ENCODE measurements at regions not wholly inside any gene's neighbourhood (a gene's known extent, or its start where the extent isn't known, plus 50 kb on each side); places are given as distances from the start of the nearest gene placed in this dataset.

GRCh38 chr3:194022052-194022451 lies 113.9 kb upstream of the HES1 start:
- peaks cover 48% of the 10 kb centered on the region for H3K4me1 ChIP-seq (ENCODE audit: insufficient read depth, low read length, poor library complexity, severe bottlenecking)
- no peak overlapping the region for H2AFZ ChIP-seq (ENCODE audit: low read length)
- H3F3A ChIP-seq (ENCODE audit: low read depth) = no peaks in the 10 kb centered on the region
- H3K36me3 ChIP-seq (ENCODE audit: insufficient read depth, low read length) = no peaks in the 10 kb centered on the region
- no peaks in the 10 kb centered on the region for H4K20me1 ChIP-seq (ENCODE audit: insufficient read depth, low read length, poor library complexity, severe bottlenecking)
- no peaks in the 10 kb centered on the region for H3K27me3 ChIP-seq (ENCODE audit: insufficient read depth, low read length, poor library complexity, severe bottlenecking)
- H3K4me2 ChIP-seq (ENCODE audit: low read depth, low read length, poor library complexity, severe bottlenecking) = no peak overlapping the region
- TF ChIP-seq CTCF (conservative IDR thresholded peaks at IDR 0.05; ENCODE audit: low read length) (no peak), EZH2phosphoT487 (IDR thresholded peaks at IDR 0.05; ENCODE audit: borderline replicate concordance) (no peak)
- no peak overlapping the region for H3K9ac ChIP-seq (ENCODE audit: low read depth, low read length, poor library complexity, severe bottlenecking)
- no peaks in the 10 kb centered on the region for H3K9me3 ChIP-seq (ENCODE audit: insufficient read depth, low read depth, low read length)
- no peaks in the 10 kb centered on the region for H3K79me2 ChIP-seq (ENCODE audit: insufficient read depth, low read length)
- no peaks in the 10 kb centered on the region for H3K9me2 ChIP-seq (replicated peaks; ENCODE audit: low read depth, low read length)
- H3K4me3 ChIP-seq (ENCODE audit: low read length, poor library complexity, severe bottlenecking) = no peak overlapping the region

- no peaks in the 10 kb centered on the region for H3K79me2 ChIP-seq (ENCODE audit: insufficient read depth, low read length)
Measured at GRCh38 chr3:194022816-194023215, 113.1 kb upstream of the HES1 start.

GRCh38 chr3:194023501-194024280 lies 112.3 kb upstream of the HES1 start:
- H3K4me2 ChIP-seq (ENCODE audit: low read depth, low read length, poor library complexity, severe bottlenecking) = peak overlapping the region; percentile 42
- peak overlapping the region; percentile 15 for H3K9ac ChIP-seq (ENCODE audit: low read depth, low read length, poor library complexity, severe bottlenecking)
- no peaks in the 10 kb centered on the region for H3F3A ChIP-seq (ENCODE audit: low read depth)
- no peak overlapping the region for H3K4me3 ChIP-seq (ENCODE audit: low read length, poor library complexity, severe bottlenecking)
- H3K27me3 ChIP-seq (ENCODE audit: insufficient read depth, low read length, poor library complexity, severe bottlenecking) = no peaks in the 10 kb centered on the region
- H3K9me2 ChIP-seq (replicated peaks; ENCODE audit: low read depth, low read length) = no peaks in the 10 kb centered on the region
- no peaks in the 10 kb centered on the region for H3K36me3 ChIP-seq (ENCODE audit: insufficient read depth, low read length)
- no peaks in the 10 kb centered on the region for H3K9me3 ChIP-seq (ENCODE audit: insufficient read depth, low read depth, low read length)
- no peaks in the 10 kb centered on the region for H3K79me2 ChIP-seq (ENCODE audit: insufficient read depth, low read length)
- no peak overlapping the region; the same call in 1 of the 2 replicates for H2AFZ ChIP-seq (ENCODE audit: low read length)
- H4K20me1 ChIP-seq (ENCODE audit: insufficient read depth, low read length, poor library complexity, severe bottlenecking) = no peaks in the 10 kb centered on the region
- H3K4me1 ChIP-seq (ENCODE audit: insufficient read depth, low read length, poor library complexity, severe bottlenecking) = peaks cover 48% of the 10 kb centered on the region
- no peak for TF ChIP-seq EZH2phosphoT487 (IDR thresholded peaks at IDR 0.05; ENCODE audit: borderline replicate concordance)
- TF ChIP-seq CTCF (conservative IDR thresholded peaks at IDR 0.05; ENCODE audit: low read length) = peak; percentile 28

More at GRCh38 chr3:194022816-194023215, 113.1 kb upstream of the HES1 start:
- no peaks in the 10 kb centered on the region for H3K27me3 ChIP-seq (ENCODE audit: insufficient read depth, low read length, poor library complexity, severe bottlenecking)
- H4K20me1 ChIP-seq (ENCODE audit: insufficient read depth, low read length, poor library complexity, severe bottlenecking) = no peaks in the 10 kb centered on the region
- H3K4me1 ChIP-seq (ENCODE audit: insufficient read depth, low read length, poor library complexity, severe bottlenecking) = peaks cover 48% of the 10 kb centered on the region
- peak overlapping the region; percentile 32; the same call in 1 of the 2 replicates for H2AFZ ChIP-seq (ENCODE audit: low read length)
- no peaks in the 10 kb centered on the region for H3K9me3 ChIP-seq (ENCODE audit: insufficient read depth, low read depth, low read length)
- no peaks in the 10 kb centered on the region for H3K9me2 ChIP-seq (replicated peaks; ENCODE audit: low read depth, low read length)
- peak overlapping the region; percentile 15 for H3K9ac ChIP-seq (ENCODE audit: low read depth, low read length, poor library complexity, severe bottlenecking)
- H3K4me2 ChIP-seq (ENCODE audit: low read depth, low read length, poor library complexity, severe bottlenecking) = peak overlapping the region; percentile 42
- no peaks in the 10 kb centered on the region for H3F3A ChIP-seq (ENCODE audit: low read depth)
- TF ChIP-seq EZH2phosphoT487 (IDR thresholded peaks at IDR 0.05; ENCODE audit: borderline replicate concordance) = no peak
- TF ChIP-seq CTCF (conservative IDR thresholded peaks at IDR 0.05; ENCODE audit: low read length) = no peak
- H3K36me3 ChIP-seq (ENCODE audit: insufficient read depth, low read length) = no peaks in the 10 kb centered on the region
- H3K4me3 ChIP-seq (ENCODE audit: low read length, poor library complexity, severe bottlenecking) = no peak overlapping the region
